T-helper 17 cell (primary cell): ENCODE measurements at regions not wholly inside any gene's neighbourhood (a gene's known extent, or its start where the extent isn't known, plus 50 kb on each side); places are given as distances from the start of the nearest gene placed in this dataset.

ENCODE experiments used
- ATAC-seq: fragments of 150-1000 bp; cut with Tn5 transposase; 2 replicates; pipeline ENCODE4 v1.10.0; 2021; ENCODE audit warnings: mild to moderate bottlenecking, moderate library complexity
- DNase-seq, 3 donors: peaks; one replicate each; pipeline versions ENCODE4 v3.0.0 to v3.0.0-alpha.2; 2020 to 2021
- H3K9me3 ChIP-seq: one replicate; pipeline ENCODE4 v1.7.0; 2013; ENCODE audit warnings: low read length, mild to moderate bottlenecking; ENCODE audit not compliant: control insufficient read depth, poor library complexity, severe bottlenecking
- H3K27ac Mint-ChIP-seq: one replicate; pipeline ENCODE4 v1.8.0; 2022; ENCODE audit warnings: mild to moderate bottlenecking, moderate library complexity, mixed read lengths
- H3K27me3 Mint-ChIP-seq: one replicate; pipeline ENCODE4 v1.8.0; 2022; ENCODE audit warnings: mixed read lengths
- H3K36me3 Mint-ChIP-seq: one replicate; pipeline ENCODE4 v1.8.0; 2022; ENCODE audit warnings: low read depth, mixed read lengths
- H3K4me1 Mint-ChIP-seq: one replicate; pipeline ENCODE4 v1.8.0; 2022; ENCODE audit warnings: mild to moderate bottlenecking, mixed read lengths
- H3K4me3 Mint-ChIP-seq: one replicate; pipeline ENCODE4 v1.8.0; 2022; ENCODE audit warnings: mild to moderate bottlenecking, moderate library complexity, mixed read lengths

DNA sequence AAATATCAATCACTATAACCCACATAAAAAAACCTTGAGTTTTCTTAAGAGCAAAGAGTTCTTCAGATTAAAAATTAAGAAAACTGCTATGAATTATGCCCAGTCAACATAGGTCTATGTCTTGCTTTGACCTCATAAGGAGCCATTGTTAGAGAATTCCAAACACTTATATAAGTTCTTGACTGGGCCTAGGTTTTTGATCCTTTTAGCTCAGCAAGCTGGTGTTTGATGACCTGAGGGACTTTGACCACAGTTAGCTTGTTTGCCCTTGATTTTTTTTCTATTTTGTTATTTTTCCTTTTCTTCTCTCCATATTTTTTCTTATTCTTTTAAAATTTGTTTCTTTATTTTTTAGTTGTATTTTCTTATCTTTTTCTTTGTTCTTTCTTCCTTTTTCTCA is 122.3 kb downstream of the RHOU start:
- H3K9me3 ChIP-seq: no peaks in the 10 kb centered on the region
- no peak for ATAC-seq
- no peak overlapping the region for H3K4me3 Mint-ChIP-seq
- DNase-seq: no peak
- peaks cover 24% of the 10 kb centered on the region for H3K27me3 Mint-ChIP-seq
- no peak overlapping the region for H3K27ac Mint-ChIP-seq
- no peaks in the 10 kb centered on the region for H3K36me3 Mint-ChIP-seq
- peaks cover 7% of the 10 kb centered on the region for H3K4me1 Mint-ChIP-seq

DNA sequence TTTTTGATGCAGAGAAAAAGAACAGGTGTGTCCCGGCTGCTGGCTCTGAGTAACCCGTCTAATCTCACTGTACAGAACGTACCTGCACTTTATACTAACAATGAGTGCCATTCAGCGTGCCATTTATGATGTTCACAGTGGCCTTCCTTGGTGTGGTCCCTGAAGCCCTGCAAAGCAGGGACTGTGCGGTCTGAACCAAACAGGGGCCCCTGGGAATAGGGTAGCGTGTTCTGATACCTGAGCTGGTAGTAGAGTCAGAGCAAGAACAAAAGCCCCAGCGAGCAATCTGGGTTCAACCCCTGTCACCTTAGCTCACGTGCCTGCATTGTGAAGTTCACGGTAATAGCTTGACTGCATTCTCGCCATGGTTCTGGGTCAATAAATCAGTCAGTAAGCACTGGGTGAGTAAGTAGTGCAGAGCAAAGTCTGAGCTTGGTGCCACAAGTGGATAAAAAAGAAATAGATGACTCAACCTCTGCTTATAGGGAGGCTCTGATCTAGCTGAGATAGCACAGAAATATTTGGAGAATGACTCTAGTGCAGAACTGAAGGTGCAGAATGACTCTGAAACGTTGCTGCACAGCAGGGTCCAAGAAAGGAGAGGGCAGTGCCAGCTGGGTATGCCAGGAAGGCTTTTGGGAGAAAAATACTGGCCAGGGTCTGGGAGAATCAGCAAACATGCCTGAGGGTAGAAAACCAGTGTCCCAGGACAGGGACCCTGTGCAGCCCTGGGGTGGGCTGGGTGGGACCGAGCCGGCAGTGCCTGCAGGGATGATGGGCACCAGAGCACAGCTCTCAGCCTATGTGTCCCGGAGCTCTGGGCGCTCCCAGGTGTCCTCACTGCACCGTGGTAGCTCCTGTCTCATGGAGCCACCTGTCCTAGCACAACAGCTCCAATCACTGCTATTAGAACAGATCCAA is 125.9 kb downstream of the RHOU start:
- no peak for DNase-seq
- H3K4me3 Mint-ChIP-seq: peak overlapping the region; percentile 49
- H3K27ac Mint-ChIP-seq: peak overlapping the region; percentile 29
- H3K36me3 Mint-ChIP-seq: no peaks in the 10 kb centered on the region
- H3K9me3 ChIP-seq: no peaks in the 10 kb centered on the region
- ATAC-seq: no peak
- peaks cover 21% of the 10 kb centered on the region for H3K4me1 Mint-ChIP-seq
- H3K27me3 Mint-ChIP-seq: peaks cover 24% of the 10 kb centered on the region

DNA sequence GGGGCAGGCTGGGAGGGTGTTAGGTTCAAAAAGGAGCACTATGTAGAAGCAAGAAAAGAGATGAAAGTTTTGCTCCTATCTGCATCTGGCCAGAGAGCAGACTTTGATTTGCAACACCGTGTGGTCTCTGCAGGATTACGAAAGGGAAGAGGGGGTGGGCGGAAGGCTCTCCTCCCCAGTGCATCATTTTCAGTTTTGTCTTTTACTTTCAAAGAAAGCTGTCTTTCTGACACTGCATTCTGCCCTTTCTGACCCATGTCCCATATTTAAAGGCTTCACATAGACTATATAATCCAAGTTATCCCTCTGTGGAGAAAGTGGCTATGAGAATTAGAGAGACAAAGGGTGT is 126.5 kb downstream of the RHOU start:
- H3K9me3 ChIP-seq: no peaks in the 10 kb centered on the region
- ATAC-seq: no peak
- Mint-ChIP-seq H3K4me3 (no peak overlapping the region), H3K4me1 (peaks cover 23% of the 10 kb centered on the region), H3K27ac (no peak overlapping the region), H3K36me3 (no peaks in the 10 kb centered on the region), H3K27me3 (peaks cover 24% of the 10 kb centered on the region)
- no peak for DNase-seq

DNA sequence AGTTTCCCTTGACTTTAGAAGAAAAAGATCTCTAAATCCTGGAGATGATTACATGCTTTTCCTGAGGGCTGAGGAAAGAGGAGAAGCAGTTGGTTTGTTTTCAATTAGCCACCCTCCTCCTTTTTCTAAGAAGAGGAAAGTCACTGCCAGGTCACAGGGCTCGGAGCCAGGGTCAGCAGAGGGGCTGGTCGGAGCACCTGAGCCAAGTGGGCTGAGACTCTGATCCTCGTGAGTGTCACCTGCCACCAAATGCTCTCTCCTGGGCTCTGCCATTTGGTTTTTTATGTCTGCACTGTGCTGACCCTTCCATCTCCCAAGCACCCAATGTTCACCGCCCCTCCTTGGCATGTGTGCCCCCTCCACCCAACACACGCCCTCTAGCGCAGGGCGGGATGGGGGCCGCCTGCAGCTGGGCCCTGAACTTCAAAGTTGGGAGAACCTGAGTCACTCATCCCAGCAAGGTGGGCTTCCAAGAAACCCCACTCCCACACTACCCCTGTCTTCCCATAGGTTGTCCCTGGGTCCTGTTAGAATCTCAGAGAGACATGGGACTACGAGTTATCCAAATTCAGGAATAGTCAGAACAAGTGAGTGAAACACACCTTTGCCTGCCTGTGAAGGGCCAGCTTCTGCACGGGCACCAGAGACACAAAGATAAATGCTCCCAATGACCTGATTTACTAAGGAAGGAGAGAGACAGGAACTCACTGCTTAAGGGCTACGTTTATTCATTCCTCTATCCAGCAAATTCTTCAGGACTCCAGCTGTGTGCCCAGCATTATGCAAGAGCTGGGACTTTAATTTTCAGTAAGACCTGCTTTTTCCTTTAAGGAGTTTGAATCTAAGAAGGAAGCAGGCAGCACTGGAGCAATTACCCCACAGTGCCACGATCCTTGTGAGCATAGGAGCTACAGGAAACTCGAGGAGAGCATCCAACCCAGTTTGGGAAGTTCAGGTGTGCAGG is 127.5 kb downstream of the RHOU start:
- H3K4me3 Mint-ChIP-seq: no peak overlapping the region
- no peaks in the 10 kb centered on the region for H3K36me3 Mint-ChIP-seq
- no peak for ATAC-seq
- peaks cover 26% of the 10 kb centered on the region for H3K4me1 Mint-ChIP-seq
- H3K27me3 Mint-ChIP-seq: peaks cover 24% of the 10 kb centered on the region
- no peaks in the 10 kb centered on the region for H3K9me3 ChIP-seq
- H3K27ac Mint-ChIP-seq: peak overlapping the region; percentile 79
- no peak for DNase-seq

DNA sequence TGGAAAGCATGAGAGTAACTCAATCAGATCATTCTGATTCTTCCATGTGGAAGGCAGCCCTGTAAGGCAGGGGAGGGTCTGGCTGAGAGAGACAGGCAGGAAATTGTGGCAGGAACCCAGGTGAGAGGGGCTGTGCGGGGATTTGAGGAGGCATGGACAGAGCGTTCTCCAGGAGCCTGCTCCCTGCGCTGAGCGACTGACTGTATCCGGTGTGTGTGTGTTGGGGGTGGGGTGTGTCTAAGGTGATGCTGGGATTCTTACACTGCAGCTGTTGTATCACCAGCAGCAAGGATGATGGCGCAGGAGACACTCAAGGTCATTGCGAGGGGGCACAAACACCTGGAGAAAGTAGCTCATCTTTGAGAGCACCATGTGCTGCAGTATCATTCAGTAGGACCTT is 128.5 kb downstream of the RHOU start:
- Mint-ChIP-seq H3K27ac (peak overlapping the region; percentile 79), H3K4me1 (peaks cover 26% of the 10 kb centered on the region), H3K36me3 (no peaks in the 10 kb centered on the region), H3K4me3 (peak overlapping the region; percentile 43), H3K27me3 (peaks cover 20% of the 10 kb centered on the region)
- no peaks in the 10 kb centered on the region for H3K9me3 ChIP-seq
- DNase-seq: no peak
- no peak for ATAC-seq

DNA sequence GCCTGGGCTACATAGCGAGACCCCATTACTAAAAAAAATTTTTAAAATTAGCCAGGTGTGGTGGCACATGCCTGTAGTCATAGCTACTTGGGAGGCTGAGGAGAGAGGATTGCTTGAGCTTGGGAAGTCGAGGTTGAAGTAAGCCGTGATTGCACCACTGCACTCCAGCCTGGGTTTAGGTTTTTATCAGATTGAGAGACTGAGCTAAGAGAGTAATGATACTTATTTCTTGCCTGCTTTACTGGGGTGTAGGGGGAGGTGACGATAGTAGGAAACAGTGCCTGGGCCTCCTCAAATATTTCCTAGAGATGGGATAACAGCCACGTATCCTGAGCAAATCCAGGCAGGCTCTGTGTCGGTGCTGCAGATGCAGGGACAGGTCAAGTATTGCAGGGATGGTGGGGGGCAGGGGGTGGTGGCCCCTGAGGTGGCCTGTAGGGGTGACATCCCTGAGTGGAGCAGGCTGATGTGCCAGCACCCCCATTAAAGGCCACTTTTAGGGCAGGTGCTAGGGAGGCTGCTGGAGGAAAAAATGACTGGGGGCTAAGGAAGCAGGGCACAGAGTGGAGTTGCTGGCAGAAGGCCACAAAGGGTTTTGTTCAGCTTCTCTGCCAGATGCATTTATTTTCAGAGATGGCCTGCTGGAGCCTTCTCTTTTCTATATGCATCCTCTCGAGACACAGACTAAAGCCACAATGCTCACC is 130.5 kb downstream of the RHOU start:
- peaks cover 22% of the 10 kb centered on the region for H3K4me1 Mint-ChIP-seq
- no peaks in the 10 kb centered on the region for H3K36me3 Mint-ChIP-seq
- no peaks in the 10 kb centered on the region for H3K9me3 ChIP-seq
- ATAC-seq (no peak), DNase-seq (no peak)
- peak overlapping the region; percentile 53 for H3K27ac Mint-ChIP-seq
- H3K4me3 Mint-ChIP-seq: no peak overlapping the region
- peaks cover 11% of the 10 kb centered on the region for H3K27me3 Mint-ChIP-seq

DNA sequence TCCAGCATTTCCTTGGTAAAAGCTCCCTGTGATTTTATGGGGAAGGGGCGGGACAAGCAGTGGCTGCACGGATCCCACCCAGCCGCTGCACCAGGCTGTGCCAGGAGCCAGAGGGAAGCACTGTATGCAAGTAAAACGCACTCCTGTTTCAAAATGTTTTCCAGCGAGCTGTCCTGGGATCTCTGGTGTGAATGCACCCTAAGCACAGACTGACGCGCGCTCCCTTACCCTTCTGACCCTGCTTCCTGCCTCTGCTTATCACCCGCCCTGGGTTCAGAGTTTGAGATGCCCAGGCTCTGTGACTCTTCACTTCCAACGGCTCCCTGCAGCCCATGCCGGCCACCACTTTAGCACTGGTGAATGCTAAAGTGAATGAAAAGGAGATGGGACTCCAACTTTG is 131.2 kb downstream of the RHOU start:
- peaks cover 5% of the 10 kb centered on the region for H3K27me3 Mint-ChIP-seq
- peaks cover 19% of the 10 kb centered on the region for H3K4me1 Mint-ChIP-seq
- peak overlapping the region; percentile 53 for H3K27ac Mint-ChIP-seq
- DNase-seq (no peak), ATAC-seq (no peak)
- H3K4me3 Mint-ChIP-seq: no peak overlapping the region
- H3K36me3 Mint-ChIP-seq: no peaks in the 10 kb centered on the region
- H3K9me3 ChIP-seq: no peaks in the 10 kb centered on the region

DNA sequence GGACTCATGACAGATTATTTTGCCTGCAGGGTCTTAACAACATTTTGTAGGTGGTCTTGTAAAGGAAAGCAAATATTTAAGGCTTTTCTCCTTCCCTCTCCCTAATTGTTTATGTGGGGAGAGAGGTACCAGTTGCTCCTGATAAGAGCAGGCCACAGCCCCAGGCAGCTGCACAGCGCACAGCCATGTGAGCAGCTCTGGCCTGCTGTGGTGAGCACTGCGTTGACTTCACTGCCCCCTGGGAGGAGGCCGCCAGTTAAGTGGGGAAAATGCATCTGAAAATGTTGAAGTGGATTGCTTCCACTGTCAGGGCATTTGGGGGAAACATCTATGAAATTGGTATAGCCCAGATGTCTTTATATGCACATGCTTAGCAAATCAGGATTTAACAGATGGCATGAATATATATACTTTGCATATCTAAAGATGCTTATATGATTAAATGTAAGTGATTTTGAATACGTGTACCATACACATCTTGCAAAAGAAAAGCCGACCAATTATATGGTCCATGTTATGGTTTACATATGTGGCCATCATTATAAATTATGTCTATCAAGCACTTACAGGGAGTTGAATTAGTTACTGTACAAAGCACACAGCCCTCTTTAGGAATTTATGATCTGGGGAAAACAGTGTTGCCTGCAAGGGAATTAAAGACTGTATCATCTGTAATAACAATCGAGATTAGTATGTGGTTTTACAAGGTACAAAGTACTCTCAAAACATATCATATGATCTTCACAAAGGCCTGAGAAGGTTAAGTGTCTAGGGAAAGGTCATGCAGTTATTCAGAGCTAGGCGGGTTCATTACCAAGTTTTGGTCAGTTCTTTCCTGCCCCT is 132.1 kb downstream of the RHOU start:
- DNase-seq: no peak
- H3K36me3 Mint-ChIP-seq: no peaks in the 10 kb centered on the region
- H3K27me3 Mint-ChIP-seq: peaks cover 5% of the 10 kb centered on the region
- no peak for ATAC-seq
- H3K4me1 Mint-ChIP-seq: peaks cover 19% of the 10 kb centered on the region
- H3K9me3 ChIP-seq: no peaks in the 10 kb centered on the region
- peak overlapping the region; percentile 53 for H3K27ac Mint-ChIP-seq
- H3K4me3 Mint-ChIP-seq: no peak overlapping the region

DNA sequence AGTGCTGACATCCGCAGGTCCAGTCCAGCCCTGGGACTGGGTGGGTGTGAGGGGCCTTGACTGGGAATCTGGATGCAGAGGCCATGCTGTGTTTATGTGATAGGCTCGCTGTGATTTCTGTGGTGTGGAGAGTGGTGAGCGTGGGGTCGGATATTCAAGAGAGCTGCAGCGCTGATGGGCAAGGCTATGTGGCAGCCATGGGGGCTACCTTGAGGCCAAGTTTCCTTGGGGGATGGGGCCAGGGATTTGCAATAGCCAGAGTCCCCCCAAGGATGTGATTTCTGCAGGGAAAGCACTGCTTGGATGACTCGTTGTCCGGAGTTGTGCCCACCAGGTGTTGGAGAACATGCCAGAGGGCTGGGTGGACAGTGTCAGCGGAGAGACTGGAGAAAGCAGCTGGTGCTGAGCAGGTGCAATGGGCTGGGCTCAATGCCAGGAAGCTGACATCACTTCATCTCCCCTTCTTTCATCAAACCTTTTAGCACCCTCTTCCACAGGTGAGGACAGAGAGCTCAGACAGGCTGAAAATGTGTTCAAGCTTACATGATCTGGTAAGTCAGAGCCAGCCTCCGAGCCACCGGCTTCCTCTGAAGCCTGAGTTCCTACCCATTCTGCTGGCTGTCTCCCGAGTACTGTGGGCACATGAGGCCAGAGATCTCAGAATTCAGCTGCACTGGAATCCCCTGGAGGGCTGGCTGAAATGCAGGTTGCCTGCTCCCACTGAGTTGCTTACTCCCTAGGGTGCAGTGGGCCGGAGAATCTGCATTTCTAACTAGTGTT is 132.9 kb downstream of the RHOU start:
- H3K4me3 Mint-ChIP-seq: no peak overlapping the region
- no peaks in the 10 kb centered on the region for H3K9me3 ChIP-seq
- DNase-seq: no peak
- no peak overlapping the region for H3K27ac Mint-ChIP-seq
- H3K4me1 Mint-ChIP-seq: peaks cover 19% of the 10 kb centered on the region
- ATAC-seq: no peak
- H3K27me3 Mint-ChIP-seq: peaks cover 5% of the 10 kb centered on the region
- H3K36me3 Mint-ChIP-seq: no peaks in the 10 kb centered on the region

DNA sequence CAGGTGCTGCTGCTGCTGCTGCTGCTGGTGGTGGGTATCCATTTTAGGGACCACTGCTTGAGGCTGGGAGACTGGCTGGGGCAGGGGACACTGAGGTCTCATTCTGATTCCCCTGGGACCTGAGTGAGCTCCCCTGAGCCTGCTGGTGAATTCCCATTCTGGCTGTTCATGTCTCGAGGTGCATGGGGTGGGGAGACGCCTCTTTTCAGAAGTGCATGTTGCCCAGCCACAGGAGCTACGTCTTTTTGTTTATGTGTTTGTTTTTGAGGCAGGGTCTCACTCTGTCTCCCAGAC is 133.4 kb downstream of the RHOU start:
- Mint-ChIP-seq H3K27me3 (peaks cover 5% of the 10 kb centered on the region), H3K4me1 (peaks cover 14% of the 10 kb centered on the region)

DNA sequence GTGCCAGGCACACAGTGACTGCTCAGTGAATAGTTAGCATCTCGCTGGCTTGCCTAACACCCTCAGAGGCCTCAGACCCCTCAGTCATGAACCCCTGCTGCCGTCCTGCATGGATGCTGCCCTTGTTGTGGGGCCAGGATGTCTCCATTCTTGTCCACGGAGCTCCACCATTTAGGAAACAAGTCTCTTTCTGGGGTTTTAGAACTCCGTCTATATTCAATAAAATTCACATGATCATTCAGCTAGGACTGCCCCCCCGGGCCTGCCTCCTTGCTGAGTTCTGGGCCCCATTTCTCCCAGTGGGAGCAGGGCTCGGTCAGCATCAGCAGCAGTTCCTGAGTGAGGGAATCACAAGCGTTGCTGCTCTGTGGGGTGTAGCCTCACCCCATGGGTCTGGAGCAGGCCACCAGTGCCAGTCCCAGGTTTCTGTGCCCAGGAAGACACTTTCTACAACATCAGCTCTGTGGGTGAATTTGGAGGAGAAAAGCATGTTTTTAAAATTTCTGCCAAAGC is 134.1 kb downstream of the RHOU start:
- H3K4me3 Mint-ChIP-seq: no peak overlapping the region
- H3K36me3 Mint-ChIP-seq: no peaks in the 10 kb centered on the region
- H3K27ac Mint-ChIP-seq: peak overlapping the region; percentile 6
- H3K9me3 ChIP-seq: no peaks in the 10 kb centered on the region
- DNase-seq: no peak
- peaks cover 7% of the 10 kb centered on the region for H3K4me1 Mint-ChIP-seq
- peaks cover 5% of the 10 kb centered on the region for H3K27me3 Mint-ChIP-seq
- no peak for ATAC-seq

More for the DNA sequence above, 133.4 kb downstream of the RHOU start:
- H3K9me3 ChIP-seq: no peaks in the 10 kb centered on the region
- no peak overlapping the region for H3K4me3 Mint-ChIP-seq
- ATAC-seq: no peak
- no peak overlapping the region for H3K27ac Mint-ChIP-seq
- H3K36me3 Mint-ChIP-seq: no peaks in the 10 kb centered on the region
- no peak for DNase-seq
